B cell (primary cell): ENCODE measurements at regions not wholly inside any gene's neighbourhood (a gene's known extent, or its start where the extent isn't known, plus 50 kb on each side); places are given as distances from the start of the nearest gene placed in this dataset.

Experiments used
- CTCF ChIP-seq: fragments of 200-600 bp; IDR thresholded peaks from one replicate; pipeline ENCODE4 v1.8.0; 2022; ENCODE audit warnings: antibody characterized with exemption, mild to moderate bottlenecking
- EZH2 ChIP-seq: IDR thresholded peaks from 2 replicates; pipeline ENCODE4 v1.6.1; 2012; ENCODE audit warnings: borderline replicate concordance, low read depth, mild to moderate bottlenecking, moderate library complexity, low read length; ENCODE audit not compliant: insufficient read depth, poor library complexity, severe bottlenecking

GRCh38 chr7:17472939-17473338 is 174.5 kb downstream of the AHR start:
- TF ChIP-seq CTCF (no peak), EZH2 (no peak)
